ENCODE measurements at regions not wholly inside any gene's neighbourhood (a gene's known extent, or its start where the extent isn't known, plus 50 kb on each side); places are given as distances from the start of the nearest gene placed in this dataset.

- no peak for TF ChIP-seq CTCF (IDR thresholded peaks at IDR 0.05; ENCODE audit: low read depth, low read length)
- no peak for TF ChIP-seq EZH2phosphoT487 (IDR thresholded peaks at IDR 0.05; ENCODE audit: low read depth)
Measured at GRCh38 chr2:60377825-60378224, 175.6 kb downstream of the BCL11A start.

Data from OCI-LY3 (cell line).